ENCODE measurements at regions not wholly inside any gene's neighbourhood (a gene's known extent, or its start where the extent isn't known, plus 50 kb on each side); places are given as distances from the start of the nearest gene placed in this dataset.

DNA sequence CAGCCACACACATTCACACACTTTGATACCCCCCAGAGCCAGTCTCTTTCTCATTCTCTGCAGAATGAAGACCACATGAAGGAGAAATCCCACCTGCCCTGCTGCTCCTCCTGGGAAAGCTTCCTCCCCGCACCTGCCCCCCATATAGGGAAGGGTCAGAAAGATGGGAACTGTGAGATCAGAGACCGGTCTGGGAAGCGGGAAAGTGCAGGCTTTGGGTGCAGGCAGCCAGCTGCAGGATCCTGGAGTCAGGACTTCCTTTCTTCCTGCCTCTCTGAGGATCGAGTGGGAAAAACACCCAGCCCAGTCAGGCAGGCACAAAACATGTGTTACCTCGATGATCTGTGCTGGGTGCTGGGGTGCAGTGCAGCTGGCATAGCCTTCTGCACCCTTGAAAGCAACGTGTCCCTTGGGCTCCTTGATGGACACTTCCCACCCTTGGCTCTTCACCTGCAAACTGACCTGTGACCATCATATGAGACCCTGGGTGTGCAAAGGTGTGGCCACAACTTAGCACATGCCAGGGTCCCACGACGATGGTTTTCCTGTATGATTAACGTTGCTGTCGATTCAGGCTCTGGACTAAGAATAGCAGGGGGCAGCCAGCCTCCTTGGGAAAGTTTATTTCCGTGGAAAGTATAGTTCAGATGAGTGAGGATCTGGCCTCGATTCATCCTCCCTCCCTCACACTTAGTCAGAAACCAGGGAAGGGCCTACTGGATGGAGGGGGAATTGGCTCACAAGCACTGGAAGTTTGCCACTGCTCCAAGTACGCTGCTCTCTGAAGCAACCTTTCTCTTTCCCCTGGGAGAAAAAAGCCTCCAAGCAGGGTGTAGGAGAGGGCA is 105.4 kb upstream of the MED13L start:
- no peak for DNase-seq

DNA sequence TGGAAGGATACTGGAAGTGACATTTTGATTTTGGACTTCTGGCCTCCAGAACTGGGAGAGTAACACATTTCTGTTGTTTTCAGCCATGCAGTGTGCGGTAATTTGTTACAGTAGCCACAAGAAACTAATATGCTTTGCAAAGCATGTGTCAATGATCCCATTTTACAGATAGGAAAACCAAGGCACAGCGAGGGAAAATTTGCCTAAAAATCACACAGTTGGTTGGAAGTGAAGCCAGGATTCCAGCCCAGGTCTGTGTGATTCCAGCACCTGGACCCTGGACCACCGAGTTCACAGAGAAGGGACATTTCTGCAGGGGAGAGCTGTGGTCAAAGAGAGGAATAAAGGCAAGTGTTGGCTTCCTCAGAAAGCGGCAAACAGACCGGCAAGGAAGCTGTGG is 106.7 kb upstream of the MED13L start:
- DNase-seq: no peak

DNA sequence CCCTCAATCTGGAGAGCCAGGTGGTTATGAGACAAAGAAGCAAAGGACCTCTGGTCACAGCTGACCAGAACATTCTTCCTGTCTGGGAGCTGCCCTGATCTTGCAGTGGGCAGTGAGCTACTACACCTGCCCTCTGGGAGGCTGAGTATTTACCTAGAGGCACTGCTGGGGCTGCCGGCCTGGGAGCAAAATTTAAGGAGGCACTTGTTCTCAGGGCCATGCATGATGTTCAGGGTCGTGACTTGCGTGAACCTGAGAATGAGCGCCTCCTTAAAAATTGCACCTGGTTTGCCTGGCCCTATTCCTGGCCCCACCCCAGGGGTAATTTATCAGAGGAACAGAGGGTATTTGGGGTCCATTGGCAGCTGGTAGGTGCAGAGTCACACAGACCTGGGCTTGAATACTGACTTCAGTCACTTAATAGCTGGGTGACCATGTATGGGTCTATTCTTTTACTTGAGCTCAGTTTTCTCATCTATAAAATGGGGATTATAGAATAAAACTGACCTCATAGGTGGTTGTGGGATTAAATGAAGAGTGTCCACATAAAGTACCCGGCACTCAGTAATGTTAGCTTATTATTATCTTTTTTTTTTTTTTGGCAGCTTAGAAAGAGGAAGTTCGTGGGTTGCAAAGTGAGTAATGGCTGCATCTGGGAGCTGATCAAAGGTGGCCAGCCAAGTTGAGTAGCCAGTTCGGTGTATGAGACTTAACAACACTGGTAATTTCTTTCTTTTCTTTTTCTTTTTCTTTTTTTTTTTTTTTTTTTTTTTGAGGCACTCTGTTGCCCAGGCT is 107.4 kb upstream of the MED13L start:
- no peak for DNase-seq

DNA sequence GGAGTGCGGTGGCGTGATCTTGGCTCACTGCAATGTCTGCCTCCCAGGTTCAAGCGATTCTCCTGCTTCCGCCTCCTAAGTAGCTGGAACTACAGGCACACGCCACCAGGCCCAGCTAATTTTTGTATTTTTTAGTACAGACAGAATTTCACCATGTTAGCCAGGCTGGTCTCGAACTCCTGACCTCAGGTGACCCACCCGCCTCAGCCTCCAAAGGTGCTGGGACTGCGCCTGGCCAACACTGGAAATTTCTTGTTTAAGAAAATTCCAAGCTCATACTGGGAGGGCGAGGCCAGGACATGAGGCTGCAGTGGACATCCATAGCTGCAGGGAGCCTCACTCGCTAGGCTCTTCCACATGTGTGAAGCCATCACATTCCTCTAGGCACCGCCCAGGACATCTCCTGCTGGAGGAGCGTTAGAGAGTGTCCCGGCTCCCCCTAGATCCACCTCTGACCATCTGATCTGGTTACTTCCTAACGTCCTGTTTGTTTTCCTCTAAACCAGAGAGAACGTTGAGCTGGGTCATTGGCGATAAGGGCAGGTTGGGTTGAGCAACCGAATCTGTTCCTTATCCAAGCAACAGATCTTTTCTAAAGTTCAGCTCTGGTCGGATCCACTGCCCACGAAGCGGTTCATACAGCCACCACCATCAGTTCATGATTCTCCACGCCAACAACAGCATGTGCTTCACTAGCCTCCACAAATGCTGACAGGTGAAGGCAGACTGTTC is 108.2 kb upstream of the MED13L start:
- DNase-seq: no peak

DNA sequence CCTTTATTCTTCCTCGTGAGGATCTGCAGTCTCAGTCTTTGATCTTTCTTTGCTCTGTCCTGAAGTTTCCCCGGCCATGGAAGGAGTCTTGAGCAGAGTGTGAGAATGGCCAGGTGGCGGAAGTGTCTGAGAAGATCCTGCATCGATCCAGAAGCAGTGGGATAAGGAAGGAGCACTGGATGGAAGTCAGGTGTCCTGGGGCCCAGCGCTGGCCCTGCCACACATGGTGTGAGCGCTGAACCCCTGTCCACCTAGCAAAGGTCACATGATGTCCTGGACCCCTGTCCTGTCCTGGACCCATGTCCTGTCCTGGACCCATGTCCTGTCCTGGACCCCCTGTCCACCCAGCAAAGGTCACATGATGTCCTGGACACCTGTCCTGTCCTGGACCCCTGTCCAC is 111.8 kb upstream of the MED13L start:
- DNase-seq: no peak

DNA sequence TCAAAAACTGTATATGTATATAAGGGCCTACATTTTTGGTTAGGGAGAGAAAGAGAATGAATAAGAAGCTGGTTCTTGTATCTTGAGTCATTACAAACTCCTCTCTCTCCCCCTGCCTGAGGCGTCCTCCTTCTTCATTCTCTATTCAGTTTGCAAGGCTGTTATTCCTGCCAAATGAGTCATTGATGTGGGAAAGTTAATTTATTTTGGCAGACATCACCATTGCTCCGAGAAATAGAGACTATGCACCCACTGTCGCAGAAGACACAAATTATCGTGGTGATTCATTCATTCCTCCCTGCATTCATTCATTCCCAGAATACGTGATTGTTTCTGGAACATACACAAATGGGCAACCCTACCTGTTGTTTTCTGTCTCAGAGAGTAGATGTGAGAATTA is 112.5 kb upstream of the MED13L start:
- no peak for DNase-seq

DNA sequence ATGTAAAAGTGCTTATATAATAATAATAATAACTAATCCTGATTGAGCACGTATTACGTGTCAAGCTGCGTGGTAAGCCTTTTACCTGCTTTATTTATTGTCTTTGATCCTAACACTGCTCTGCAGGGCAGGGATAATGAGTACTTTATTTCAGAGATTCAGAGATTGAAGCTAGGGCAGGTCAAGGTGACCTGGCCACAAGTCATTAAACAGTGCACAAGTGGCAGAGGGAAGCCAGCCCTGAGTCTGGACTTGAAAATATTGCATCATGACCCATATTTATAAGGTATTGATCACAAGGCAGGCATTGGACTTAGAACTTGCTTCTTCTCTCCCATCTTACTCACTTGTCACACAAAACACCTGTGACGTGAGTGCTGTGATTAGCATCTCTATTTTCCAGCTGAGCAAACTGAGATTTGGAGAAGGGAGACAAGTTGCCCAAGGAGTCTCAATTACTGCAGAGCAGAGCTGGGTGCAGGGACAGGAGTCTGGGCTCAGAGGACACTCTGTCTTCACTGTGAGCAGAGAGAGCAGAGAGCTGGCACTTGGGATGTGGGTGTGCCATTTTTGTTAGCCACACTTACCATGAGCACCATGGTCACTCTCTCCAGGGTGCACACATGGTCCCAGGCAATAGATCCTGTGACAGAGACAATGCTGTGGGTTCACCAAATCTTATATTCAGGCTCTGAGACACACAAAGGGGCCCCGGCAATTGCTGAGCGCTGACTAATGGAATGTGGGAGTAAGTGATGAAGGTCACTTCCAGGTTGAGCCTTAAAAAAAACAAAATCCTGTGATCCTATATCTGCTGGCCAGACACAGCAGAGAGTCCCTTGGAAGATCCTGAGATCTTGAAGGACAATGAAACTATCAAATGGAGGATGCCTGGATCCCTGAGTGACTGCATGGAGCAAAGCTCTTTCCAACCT is 113.2 kb upstream of the MED13L start:
- no peak for DNase-seq

DNA sequence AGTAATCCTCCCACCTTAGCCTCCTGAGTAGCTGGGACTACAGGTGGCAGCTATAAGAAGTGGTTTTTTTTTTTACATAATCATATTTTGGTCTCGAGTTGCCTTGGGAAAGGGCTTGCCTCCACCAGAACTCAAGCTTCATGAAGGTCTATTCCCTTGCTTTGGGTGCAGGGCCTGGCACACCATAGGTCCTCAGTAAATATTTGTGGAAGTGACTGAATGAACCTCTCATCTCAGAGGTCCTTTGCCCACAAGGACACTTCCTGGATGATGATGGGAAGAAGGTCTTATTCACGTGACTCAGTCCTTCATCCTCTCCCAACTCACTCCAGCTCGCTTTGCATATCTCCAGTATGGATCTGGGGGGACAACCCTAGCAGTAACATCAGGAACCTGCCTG is 114.0 kb upstream of the MED13L start:
- DNase-seq: no peak

DNA sequence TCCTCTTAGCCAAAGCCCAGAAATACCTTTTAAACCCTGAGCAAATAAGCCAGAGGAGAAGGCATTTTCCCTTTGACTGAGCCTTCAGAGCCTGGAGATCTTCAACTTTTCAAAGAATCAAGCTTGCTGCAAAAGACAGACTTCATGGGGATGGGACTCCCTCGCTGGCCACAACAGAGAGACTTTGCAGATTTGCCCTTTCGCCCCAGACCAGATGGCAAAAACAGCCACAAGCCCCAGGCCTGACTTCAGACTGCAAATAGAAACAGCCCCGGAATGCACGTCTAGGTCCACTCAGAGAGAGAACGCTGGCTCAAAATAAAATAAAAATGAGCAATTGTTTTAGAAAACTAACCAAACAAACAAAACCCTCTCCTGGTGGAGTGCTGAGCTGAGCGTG is 114.6 kb upstream of the MED13L start:
- DNase-seq: no peak

DNA sequence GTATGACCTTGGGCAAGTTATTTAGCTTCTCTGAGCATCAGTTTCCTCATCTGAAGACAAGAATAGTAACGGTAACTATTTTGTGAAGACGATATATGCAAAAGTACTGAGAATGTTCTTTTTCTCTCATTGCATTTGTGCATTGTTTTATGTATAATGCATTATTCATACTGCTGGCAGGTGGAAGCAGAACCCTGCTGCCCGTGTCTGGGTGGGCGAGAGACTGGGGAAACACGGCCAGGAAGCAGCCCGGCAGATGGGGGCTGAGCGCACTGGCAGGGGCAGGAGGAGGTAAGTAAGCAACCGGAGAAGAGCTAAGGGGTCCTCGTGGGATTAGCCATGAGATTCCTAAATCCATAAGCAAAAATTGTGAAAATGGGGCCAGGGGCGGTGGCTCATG is 115.8 kb upstream of the MED13L start:
- no peak for DNase-seq

DNA sequence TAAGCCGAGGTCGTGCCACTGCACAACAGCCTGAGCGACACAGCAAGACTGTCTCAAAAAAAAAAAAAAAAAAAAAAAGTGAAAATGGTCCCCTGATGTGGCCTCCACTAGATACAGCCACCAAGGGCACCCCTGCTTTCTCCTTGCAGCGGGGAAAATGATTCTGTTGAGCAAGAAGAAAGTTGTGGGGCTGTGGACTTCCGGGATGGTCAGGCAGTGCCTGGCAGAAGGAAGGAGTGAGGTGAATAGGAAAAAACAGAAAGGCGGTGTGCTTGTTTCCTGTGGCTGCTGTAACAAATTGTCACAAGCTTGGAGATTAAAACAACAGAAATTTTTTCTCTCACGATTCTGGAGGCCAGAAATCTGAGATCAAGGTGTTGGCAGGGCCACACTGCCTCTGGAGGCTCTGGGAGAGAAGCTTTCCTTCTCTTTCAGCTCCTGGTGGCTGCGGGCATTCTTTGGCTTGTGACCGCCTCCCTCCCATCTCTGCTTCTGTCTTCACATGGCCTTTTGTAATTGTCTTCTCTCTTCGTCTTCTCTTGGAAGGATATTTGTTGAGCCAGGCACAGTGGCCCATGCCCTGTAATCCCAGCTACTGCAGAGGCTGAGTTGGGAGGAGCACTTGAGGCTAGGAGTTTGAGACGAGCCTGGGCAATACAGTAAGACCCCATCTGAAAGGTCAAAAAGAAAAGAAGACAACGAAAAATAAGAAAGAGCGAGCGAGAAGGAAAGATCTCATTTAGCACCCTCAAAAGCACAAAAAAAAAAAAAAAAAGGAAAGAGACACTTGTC is 116.6 kb upstream of the MED13L start:
- no peak for DNase-seq

DNA sequence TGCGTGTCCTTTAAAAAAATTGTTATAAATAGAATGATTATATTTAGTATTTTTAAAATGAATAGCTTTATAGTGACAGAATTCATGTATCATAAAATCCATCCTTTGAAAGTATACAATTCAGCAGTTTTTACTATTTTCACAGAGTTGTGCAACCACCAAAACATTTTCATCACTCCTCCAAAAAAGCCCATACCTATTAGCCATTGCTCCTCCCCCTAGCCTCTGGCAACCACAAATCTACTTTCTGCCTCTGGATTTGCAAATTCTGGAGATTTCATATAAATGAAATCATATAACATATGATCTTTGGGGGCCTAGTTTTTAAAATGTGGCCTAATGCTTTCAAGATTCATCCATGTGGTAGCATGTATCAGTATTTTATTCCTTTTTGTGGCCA is 117.9 kb upstream of the MED13L start:
- DNase-seq: no peak

DNA sequence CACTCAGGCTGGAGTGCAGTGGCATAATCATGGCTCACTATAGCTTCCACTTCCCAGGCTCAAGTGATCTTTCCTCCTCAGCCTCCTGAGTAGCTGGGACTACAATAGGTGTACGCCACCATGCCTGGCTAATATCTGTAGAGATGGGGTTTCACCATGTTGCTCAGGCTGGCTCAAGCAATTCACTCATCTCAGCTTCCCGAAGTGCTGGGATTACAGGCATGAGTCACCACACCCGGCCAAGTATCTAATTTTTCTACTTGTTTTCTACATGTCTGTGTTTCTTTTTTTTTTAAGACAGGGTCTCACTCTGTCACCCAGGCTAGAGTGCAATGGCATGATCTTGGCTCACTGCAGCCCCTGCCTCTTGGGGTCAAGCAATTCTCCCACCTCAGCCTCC is 119.7 kb upstream of the MED13L start:
- DNase-seq: no peak

DNA sequence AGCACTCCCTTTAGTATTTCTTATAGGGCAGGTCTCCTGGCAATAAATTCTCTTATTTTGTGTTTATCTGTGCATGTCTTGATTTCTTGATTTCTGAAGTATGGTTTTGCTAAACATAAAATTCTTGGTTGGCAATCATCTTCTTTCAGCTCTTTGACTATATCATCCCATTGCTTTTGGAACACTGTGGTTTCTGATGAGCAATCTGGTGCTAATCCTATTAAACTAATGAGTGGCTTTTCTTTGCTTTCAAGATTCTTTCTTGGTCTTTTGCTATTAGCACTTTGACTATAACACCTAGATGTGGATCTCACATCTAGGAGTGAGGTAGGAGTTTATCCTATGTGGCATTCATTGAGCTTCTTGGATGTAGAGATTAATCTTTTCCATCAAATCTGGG is 120.7 kb upstream of the MED13L start:
- DNase-seq: no peak

DNA sequence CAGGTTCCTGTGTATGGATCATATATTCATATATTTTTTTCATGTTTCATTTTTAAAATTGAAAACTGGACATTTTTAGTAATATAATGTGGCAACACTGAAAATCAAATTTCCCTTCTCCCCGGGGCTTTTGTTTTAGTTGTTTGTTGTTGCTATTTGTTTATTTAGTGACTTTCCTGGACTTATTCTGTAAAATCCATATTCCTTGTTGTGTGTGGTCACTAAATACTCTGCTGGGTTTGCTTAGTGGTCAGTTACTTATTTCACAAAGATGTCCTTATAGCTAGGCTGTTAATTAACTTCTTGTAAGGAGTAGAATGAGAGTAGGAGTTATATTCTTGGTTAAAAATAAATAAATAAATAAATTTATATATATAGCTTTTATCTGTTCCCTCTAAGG is 121.6 kb upstream of the MED13L start:
- DNase-seq: no peak

DNA sequence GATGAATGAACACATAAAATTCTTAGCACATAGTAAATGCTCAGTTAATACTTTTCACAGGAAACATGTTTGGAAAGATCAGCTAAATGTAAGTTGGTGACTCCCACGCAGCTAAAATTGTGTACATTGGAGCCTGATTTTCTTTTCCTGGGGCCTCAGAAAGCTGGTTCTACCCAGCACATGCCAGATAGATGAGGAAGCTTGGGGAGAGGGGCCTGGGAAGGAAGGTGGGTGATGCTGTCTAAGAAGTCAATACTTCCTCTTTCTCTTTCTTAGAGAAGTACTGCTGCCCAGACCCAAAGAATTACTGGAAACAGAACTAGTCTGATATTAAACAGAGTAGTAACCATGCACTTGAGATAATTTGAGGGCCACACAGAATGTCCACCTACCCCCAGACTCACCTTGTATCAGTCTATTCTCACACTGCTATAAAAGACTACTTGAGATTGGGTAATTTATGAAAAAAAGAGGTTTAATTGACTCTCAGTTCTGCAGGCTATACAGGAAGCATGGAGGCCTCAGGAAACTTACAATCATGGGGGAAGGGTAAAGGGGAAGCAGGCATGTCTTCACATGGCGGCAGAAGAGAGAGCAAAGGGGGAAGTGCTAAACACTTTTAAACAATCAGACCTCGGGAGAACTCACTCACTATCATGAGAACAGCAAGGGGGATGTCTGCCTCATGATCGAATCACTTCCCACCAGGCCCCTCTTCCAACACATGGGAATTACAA is 123.3 kb upstream of the MED13L start:
- no peak for DNase-seq

DNA sequence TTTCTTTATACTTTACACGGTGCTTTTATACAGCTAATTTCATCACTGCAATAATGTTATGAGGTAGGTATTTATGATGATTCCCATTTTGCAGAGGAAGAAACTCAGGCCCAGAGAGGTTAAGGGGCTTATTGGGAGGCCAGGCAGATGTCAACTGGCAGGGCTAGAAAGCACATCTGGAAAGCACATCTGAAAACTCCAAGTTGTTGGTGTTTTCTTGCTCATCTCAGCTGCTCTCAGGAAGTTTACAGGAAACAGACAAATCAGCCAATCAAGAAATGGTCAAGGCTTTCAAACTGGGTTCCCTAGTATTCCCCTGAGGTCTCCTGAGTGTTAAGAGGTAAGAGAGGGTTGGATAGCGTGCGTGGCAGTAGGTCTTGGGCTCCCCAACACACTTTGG is 124.1 kb upstream of the MED13L start:
- DNase-seq: no peak

DNA sequence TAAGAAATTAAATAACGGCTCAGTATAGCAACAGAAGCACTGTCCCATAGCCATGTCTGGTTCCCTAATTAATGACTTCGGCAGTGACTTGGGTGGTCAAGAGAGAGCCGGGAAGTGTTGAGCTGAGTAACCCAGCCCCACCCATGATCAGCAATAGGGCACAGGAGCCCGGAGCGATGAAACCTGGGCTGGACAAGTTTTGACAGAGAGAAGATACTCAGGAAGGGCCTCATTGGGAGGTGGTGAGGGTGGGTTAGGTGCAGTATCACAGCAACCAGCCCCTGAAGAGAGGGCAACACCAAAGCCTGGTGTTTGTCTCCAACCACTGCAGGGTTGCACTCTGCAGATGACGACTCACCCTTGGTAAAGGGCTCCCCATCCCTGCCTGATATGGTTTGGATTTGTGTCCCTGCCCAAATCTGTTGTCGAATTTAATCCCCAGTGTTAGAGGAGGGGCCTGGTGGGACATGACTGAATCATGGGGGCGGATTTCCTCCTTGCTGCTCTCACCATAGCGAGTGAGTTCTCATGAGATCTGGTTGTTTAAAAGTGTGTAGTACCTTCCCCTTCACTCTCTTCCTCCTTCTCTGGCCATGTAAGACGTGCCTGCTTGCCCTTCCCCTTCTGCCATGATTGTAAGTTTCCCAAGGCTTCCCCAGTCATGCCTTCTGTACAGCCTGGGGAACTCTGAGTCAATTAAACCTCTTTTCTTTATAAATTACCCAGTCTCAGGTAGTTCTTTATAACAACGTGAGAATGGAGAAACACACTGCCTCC is 124.9 kb upstream of the MED13L start:
- no peak for DNase-seq

DNA sequence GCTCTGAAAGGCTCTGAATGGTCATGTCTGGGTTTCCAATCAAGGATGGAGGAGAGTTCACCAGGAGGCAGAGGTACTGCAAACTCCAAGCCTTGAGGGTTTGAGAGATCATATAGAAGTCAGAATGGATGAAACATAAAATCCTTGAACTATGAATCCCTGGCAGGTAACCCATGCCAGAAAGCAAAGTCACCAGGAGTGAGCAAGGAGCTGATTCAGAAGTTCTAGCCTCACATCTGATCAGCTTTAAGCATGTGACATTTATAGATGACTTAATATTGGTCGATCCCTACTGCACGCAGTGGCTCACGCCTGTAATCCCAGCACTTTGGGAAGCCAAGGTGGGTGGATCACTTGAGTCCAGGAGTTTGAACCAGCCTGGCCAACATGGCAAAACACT is 126.1 kb upstream of the MED13L start:
- DNase-seq: no peak

DNA sequence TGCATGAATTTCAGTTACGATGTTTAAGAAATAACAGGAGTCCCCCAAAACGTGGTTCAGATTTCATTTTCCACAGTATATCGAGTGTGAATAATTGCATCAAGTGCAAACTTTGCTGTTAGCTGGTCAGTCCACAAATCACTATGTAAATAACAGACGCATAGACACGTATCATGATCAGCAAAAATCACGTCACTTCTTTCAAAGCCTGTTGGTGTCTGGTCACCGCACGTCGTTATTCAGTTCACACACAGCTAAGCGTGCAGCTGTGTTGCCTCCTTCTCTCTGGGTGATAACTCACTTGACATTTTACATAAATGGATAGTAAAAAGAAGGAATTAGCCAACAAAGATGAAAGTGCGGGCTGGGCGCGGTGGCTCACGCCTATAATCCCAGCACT is 126.8 kb upstream of the MED13L start:
- DNase-seq: no peak
